ENCODE measurements at regions not wholly inside any gene's neighbourhood (a gene's known extent, or its start where the extent isn't known, plus 50 kb on each side); places are given as distances from the start of the nearest gene placed in this dataset. TPM values are rescaled to one million over a fixed set of nuclear protein-coding genes. Genes with fewer than 3 reads are reported as not detected.

DNA sequence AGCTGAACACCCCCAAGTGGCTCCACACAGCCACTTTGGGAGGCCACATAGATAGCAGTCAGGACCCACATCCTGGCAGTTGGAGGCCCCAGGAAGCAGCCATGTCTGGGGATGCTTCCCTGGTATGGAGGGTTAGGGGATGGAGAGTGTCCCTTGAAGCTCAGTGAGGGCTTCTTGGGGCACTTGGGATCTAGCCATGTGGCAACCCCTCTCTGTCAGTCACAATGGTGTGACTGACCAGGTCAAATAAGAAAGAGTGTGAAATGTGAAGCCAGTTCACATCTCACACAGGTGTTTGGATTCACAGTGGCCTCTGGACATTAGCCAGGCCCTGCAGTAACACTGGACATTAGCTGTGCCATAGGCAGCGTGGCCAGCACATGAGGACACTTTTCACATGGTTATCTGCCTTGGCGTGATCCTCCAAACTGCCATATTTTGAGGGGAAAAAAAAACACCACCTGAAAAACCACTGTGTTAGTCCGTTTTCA, 53.9 kb upstream of the IL17B start:
- DNase-seq = no peak
- Mint-ChIP-seq H3K36me3 (ENCODE audit: low read depth) (no peaks in the 10 kb centered on the region), H3K27me3 (ENCODE audit: low read depth) (no peaks in the 10 kb centered on the region), H3K4me3 (no peak overlapping the region), H3K27ac (no peak overlapping the region), H3K9me3 (no peaks in the 10 kb centered on the region), H3K4me1 (ENCODE audit: low read depth) (peaks cover 6% of the 10 kb centered on the region)
- intact Hi-C loops (cut with micrococcal nuclease) = loop anchor here (5.0 kb wide), 1 partner anchor 136 kb away; no protein-coding TSS in a partner anchor
- CTCF ChIA-PET = interaction anchor here (0.7 to 8.4 kb wide), 20 partner anchors 9 to 132 kb away, joined by 3 to 79 read pairs (median 12); partner anchors contain the start of gene IL17B

DNA sequence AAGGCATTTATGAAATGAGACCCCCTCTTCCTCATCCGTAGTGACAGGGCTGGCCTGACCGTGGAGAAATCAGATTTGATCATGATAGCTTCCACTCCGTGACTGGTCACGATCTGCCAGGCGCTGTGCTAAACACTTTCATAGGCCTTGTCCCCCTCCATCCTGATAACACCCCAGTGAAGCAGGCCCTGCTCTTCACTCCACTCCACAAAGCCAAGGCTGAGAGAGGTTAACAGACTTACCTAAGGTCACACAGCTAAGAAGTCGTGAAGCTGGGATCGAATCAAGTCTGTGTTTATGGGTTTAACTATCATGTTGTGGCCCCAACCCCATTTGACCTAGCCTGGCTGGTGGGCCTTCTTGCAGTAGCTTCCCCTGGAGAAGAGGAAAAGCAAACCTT, 53.3 kb upstream of the IL17B start:
- Mint-ChIP-seq H3K4me1 (ENCODE audit: low read depth) (peaks cover 6% of the 10 kb centered on the region), H3K36me3 (ENCODE audit: low read depth) (no peaks in the 10 kb centered on the region), H3K27ac (no peak overlapping the region), H3K4me3 (no peak overlapping the region), H3K9me3 (no peaks in the 10 kb centered on the region), H3K27me3 (ENCODE audit: low read depth) (no peaks in the 10 kb centered on the region)
- no peak for DNase-seq
- CTCF ChIA-PET = interaction anchor here (0.6 to 8.4 kb wide), 15 partner anchors 10 to 335 kb away, joined by 3 to 79 read pairs (median 15); partner anchors contain the start of gene IL17B
- intact Hi-C loops (cut with micrococcal nuclease) = loop anchor here (5.0 kb wide), 1 partner anchor 135 kb away; no protein-coding TSS in a partner anchor

GRCh38 chr5:149429839-149430721, 51.0 kb upstream of the IL17B start:
- peaks cover 6% of the 10 kb centered on the region for H3K4me1 Mint-ChIP-seq (ENCODE audit: low read depth)
- no peaks in the 10 kb centered on the region for H3K36me3 Mint-ChIP-seq (ENCODE audit: low read depth)
- H3K9me3 Mint-ChIP-seq = no peaks in the 10 kb centered on the region
- DNase-seq = no peak
- H3K4me3 Mint-ChIP-seq = no peak overlapping the region
- CTCF ChIA-PET = interaction anchor here (0.7 to 8.4 kb wide), 5 partner anchors 9 to 188 kb away, joined by 3 to 79 read pairs (median 3); partner anchors contain the start of gene IL17B
- no peaks in the 10 kb centered on the region for H3K27me3 Mint-ChIP-seq (ENCODE audit: low read depth)
- intact Hi-C loops (cut with micrococcal nuclease) = loop anchor here (5.0 kb wide), 1 partner anchor 133 kb away; no protein-coding TSS in a partner anchor
- no peak overlapping the region for H3K27ac Mint-ChIP-seq

Small RNA genes lying in the stretch of these regions (microRNA-seq; reads per million reads assigned to microRNA genes)
- gene MIR145 (ENCODE audit: borderline microRNAs expressed, borderline replicate concordance) = not detected
